ENCODE measurements at regions not wholly inside any gene's neighbourhood (a gene's known extent, or its start where the extent isn't known, plus 50 kb on each side); places are given as distances from the start of the nearest gene placed in this dataset.

DNA sequence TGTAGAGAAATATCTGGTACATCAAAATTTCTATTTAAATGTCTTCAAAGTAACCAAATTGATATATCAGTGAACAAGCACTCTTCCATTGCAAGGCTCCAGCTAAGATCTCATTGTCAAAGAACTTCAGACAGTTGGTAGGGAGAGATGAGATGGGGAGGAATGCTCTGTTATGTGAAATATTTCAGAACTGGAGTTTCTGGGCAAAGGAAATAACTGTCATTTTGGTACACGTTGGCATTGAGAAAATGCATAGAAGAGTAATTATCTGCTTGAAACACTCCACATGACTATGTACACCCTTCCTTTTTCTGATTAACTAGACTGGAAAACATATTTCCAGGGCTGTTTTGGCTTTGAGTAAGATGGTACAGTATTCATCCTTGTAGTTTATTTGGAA lies 297.5 kb upstream of the RASGRP1 start:
- no peak overlapping the region for H2BK120ac ChIP-seq (ENCODE audit: low read depth, low read length)
- no peak for DNase-seq (ENCODE audit: low spot score)
- no peak overlapping the region for H2BK15ac ChIP-seq (ENCODE audit: low read length)
- no peak overlapping the region for H2BK12ac ChIP-seq (ENCODE audit: low read length)
- no peak overlapping the region for H3K27ac ChIP-seq (replicated peaks; ENCODE audit: low read length)
- no peaks in the 10 kb centered on the region for H3K27me3 ChIP-seq (ENCODE audit: control insufficient read depth in 3 of 3, insufficient read depth in 3 of 3, low read depth in 1 of 3, low read length in 3 of 3)
- no peak overlapping the region for H3K4me3 ChIP-seq (ENCODE audit: low read length in 2 of 2)
- peaks cover 0 to 1% of the 10 kb centered on the region in 2 donors for H3K4me1 ChIP-seq (ENCODE audit: control insufficient read depth in 2 of 2, insufficient read depth in 1 of 2, low read depth in 1 of 2, low read length in 2 of 2)
- H3K36me3 ChIP-seq (replicated peaks in 1 of 2; ENCODE audit: control insufficient read depth in 2 of 2, insufficient read depth in 2 of 2, low read length in 2 of 2), result no peaks in the 10 kb centered on the region
- no peak overlapping the region for H3K4me2 ChIP-seq (ENCODE audit: insufficient read depth, low read length, poor library complexity, severe bottlenecking)
- no CpG with 5 or more reads among the region's 1 CpG for WGBS, 2 donors (ENCODE audit: extremely low coverage in 2 of 2, insufficient read length in 2 of 2, insufficient replicate concordance in 1 of 2)
- no peak overlapping the region for H4K91ac ChIP-seq (ENCODE audit: low read depth, low read length, poor library complexity)
- H3K79me1 ChIP-seq (ENCODE audit: low read depth, low read length), result no peaks in the 10 kb centered on the region
- H2AK5ac ChIP-seq (ENCODE audit: low read depth, low read length), result no peak overlapping the region
- no peak overlapping the region for H3K18ac ChIP-seq (ENCODE audit: low read length)
- no peak overlapping the region for H3K4ac ChIP-seq (ENCODE audit: low read length)
- H2AFZ ChIP-seq (ENCODE audit: low read length), result no peak overlapping the region
- no peak overlapping the region for H3K23ac ChIP-seq (ENCODE audit: low read depth, low read length, poor library complexity)
- H4K8ac ChIP-seq (ENCODE audit: low read depth, low read length), result no peak overlapping the region
- no peaks in the 10 kb centered on the region for H3K9me3 ChIP-seq (replicated peaks in 1 of 2; ENCODE audit: control insufficient read depth in 2 of 2, insufficient read depth in 1 of 2, low read depth in 1 of 2, low read length in 2 of 2)
- H3K9ac ChIP-seq (ENCODE audit: low read depth, low read length, poor library complexity), result no peak overlapping the region
- H3K14ac ChIP-seq (ENCODE audit: low read length), result no peak overlapping the region
- H2BK5ac ChIP-seq (ENCODE audit: low read length), result no peak overlapping the region

DNA sequence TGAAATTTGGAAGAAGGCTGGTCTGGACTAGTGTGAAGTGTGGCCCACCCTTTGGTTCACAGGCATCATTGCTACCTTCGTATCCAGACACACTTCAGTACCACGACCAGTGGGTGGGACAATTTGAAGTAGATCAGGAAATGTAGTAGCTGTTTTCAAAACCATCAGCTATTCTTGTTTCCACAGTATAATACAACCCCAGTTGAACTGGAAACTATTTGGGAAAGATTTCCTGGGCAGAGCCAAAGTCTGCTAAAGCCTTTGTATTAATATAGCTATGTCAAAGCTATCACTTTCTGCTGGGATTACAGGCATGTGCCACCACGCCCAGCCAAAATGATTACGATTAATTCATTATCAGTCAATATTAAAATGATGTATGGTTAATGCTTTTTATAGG lies 298.8 kb upstream of the RASGRP1 start:
- Histone ChIP-seq H3K27me3 (ENCODE audit: control insufficient read depth in 3 of 3, insufficient read depth in 3 of 3, low read depth in 1 of 3, low read length in 3 of 3) (no peaks in the 10 kb centered on the region), H3K9me3 (replicated peaks in 1 of 2; ENCODE audit: control insufficient read depth in 2 of 2, insufficient read depth in 1 of 2, low read depth in 1 of 2, low read length in 2 of 2) (no peaks in the 10 kb centered on the region), H3K36me3 (replicated peaks in 1 of 2; ENCODE audit: control insufficient read depth in 2 of 2, insufficient read depth in 2 of 2, low read length in 2 of 2) (no peaks in the 10 kb centered on the region), H3K18ac (ENCODE audit: low read length) (no peak overlapping the region), H3K79me1 (ENCODE audit: low read depth, low read length) (no peaks in the 10 kb centered on the region), H3K14ac (ENCODE audit: low read length) (no peak overlapping the region), H2BK15ac (ENCODE audit: low read length) (no peak overlapping the region), H3K4ac (ENCODE audit: low read length) (no peak overlapping the region), H3K23ac (ENCODE audit: low read depth, low read length, poor library complexity) (no peak overlapping the region), H4K91ac (ENCODE audit: low read depth, low read length, poor library complexity) (no peak overlapping the region), H3K9ac (ENCODE audit: low read depth, low read length, poor library complexity) (no peak overlapping the region), H2AK5ac (ENCODE audit: low read depth, low read length) (no peak overlapping the region), H3K4me2 (ENCODE audit: insufficient read depth, low read length, poor library complexity, severe bottlenecking) (no peak overlapping the region), H4K8ac (ENCODE audit: low read depth, low read length) (no peak overlapping the region), H2BK120ac (ENCODE audit: low read depth, low read length) (no peak overlapping the region), H3K4me1 (ENCODE audit: control insufficient read depth in 2 of 2, insufficient read depth in 1 of 2, low read depth in 1 of 2, low read length in 2 of 2) (peaks cover 0 to 1% of the 10 kb centered on the region in 2 donors), H2BK12ac (ENCODE audit: low read length) (no peak overlapping the region), H2BK5ac (ENCODE audit: low read length) (no peak overlapping the region), H3K27ac (replicated peaks; ENCODE audit: low read length) (no peak overlapping the region), H2AFZ (ENCODE audit: low read length) (no peak overlapping the region), H3K4me3 (ENCODE audit: low read length in 2 of 2) (no peak overlapping the region)
- WGBS, 2 donors (ENCODE audit: extremely low coverage in 2 of 2, insufficient read length in 2 of 2, insufficient replicate concordance in 1 of 2), result no CpG with 5 or more reads among the region's 4 CpGs
- DNase-seq (ENCODE audit: low spot score), result no peak

DNA sequence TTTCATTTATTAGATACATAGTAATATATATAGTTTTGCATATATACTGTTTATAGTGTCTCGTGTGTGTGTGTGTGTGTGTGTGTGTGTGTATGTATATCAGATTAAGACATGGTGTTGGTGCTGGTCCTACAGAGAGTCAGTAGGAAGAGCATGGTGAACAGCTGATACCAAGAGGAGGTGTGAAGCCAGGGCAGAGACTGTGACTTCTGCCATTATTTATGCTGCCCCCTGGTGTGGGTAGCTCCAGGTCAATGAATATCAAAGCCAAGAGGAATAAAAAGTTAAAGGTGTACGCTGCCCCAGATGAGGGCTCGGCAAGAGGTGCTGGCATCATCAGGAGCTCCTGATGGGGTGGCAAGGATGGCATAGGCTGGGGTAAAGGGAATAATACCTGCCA lies 299.5 kb upstream of the RASGRP1 start:
- no peak overlapping the region for H4K8ac ChIP-seq (ENCODE audit: low read depth, low read length)
- no peaks in the 10 kb centered on the region for H3K9me3 ChIP-seq (replicated peaks in 1 of 2; ENCODE audit: control insufficient read depth in 2 of 2, insufficient read depth in 1 of 2, low read depth in 1 of 2, low read length in 2 of 2)
- no peak overlapping the region for H3K27ac ChIP-seq (replicated peaks; ENCODE audit: low read length)
- no peak overlapping the region for H2AK5ac ChIP-seq (ENCODE audit: low read depth, low read length)
- no peak overlapping the region for H2BK15ac ChIP-seq (ENCODE audit: low read length)
- H3K4me3 ChIP-seq (ENCODE audit: low read length in 2 of 2), result no peak overlapping the region
- H3K23ac ChIP-seq (ENCODE audit: low read depth, low read length, poor library complexity), result no peak overlapping the region
- no peak overlapping the region for H2AFZ ChIP-seq (ENCODE audit: low read length)
- no peak overlapping the region for H3K14ac ChIP-seq (ENCODE audit: low read length)
- no peak overlapping the region for H3K4me2 ChIP-seq (ENCODE audit: insufficient read depth, low read length, poor library complexity, severe bottlenecking)
- H3K79me1 ChIP-seq (ENCODE audit: low read depth, low read length), result no peaks in the 10 kb centered on the region
- H3K36me3 ChIP-seq (replicated peaks in 1 of 2; ENCODE audit: control insufficient read depth in 2 of 2, insufficient read depth in 2 of 2, low read length in 2 of 2), result no peaks in the 10 kb centered on the region
- no CpG with 5 or more reads among the region's 3 CpGs for WGBS, 2 donors (ENCODE audit: extremely low coverage in 2 of 2, insufficient read length in 2 of 2, insufficient replicate concordance in 1 of 2)
- H2BK5ac ChIP-seq (ENCODE audit: low read length), result no peak overlapping the region
- no peak overlapping the region for H4K91ac ChIP-seq (ENCODE audit: low read depth, low read length, poor library complexity)
- H3K27me3 ChIP-seq (ENCODE audit: control insufficient read depth in 3 of 3, insufficient read depth in 3 of 3, low read depth in 1 of 3, low read length in 3 of 3), result no peaks in the 10 kb centered on the region
- no peak overlapping the region for H3K4ac ChIP-seq (ENCODE audit: low read length)
- no peak overlapping the region for H3K18ac ChIP-seq (ENCODE audit: low read length)
- no peak overlapping the region for H2BK12ac ChIP-seq (ENCODE audit: low read length)
- H3K9ac ChIP-seq (ENCODE audit: low read depth, low read length, poor library complexity), result no peak overlapping the region
- H3K4me1 ChIP-seq (ENCODE audit: control insufficient read depth in 2 of 2, insufficient read depth in 1 of 2, low read depth in 1 of 2, low read length in 2 of 2), result peaks cover 0 to 1% of the 10 kb centered on the region in 2 donors
- H2BK120ac ChIP-seq (ENCODE audit: low read depth, low read length), result no peak overlapping the region
- DNase-seq (ENCODE audit: low spot score), result no peak

DNA sequence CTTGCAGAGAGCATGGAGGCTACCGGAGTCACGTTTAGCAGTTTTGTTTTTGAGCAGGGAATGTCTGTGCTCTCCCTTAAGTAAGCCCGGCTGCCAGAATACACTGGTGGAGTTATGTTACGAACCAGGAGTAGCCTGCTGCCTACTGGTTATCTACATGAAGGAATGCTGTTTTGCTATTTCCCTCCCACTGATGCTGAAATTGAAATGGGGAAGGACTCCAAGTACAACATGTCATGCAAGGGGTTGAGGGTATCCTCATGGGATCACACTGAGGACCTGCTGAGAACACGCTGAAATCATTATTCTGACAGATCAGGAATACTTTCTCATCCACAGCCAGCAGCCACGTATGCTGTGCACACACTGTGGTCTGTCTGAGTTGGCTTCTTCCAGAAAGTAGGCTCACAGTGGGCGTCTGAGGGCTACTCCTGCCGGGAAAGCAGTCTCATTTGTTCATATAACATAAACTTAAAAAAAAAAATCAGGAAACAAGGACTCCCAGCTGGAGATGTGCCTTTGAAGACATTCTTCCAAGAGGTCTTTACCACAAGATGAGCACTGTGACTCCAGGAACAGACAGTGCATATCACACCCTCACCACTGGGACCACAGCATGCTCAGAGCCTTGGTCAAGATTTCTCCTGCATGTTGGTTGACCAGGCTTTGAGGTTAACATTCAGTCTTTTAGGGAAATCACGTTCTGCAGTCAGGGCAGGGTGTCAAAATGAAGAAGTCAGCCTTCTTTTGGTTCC lies 300.4 kb upstream of the RASGRP1 start:
- Histone ChIP-seq H4K91ac (ENCODE audit: low read depth, low read length, poor library complexity) (no peak overlapping the region), H3K23ac (ENCODE audit: low read depth, low read length, poor library complexity) (no peak overlapping the region), H3K18ac (ENCODE audit: low read length) (no peak overlapping the region), H4K8ac (ENCODE audit: low read depth, low read length) (no peak overlapping the region), H3K9ac (ENCODE audit: low read depth, low read length, poor library complexity) (no peak overlapping the region), H3K27me3 (ENCODE audit: control insufficient read depth in 3 of 3, insufficient read depth in 3 of 3, low read depth in 1 of 3, low read length in 3 of 3) (no peaks in the 10 kb centered on the region), H3K4me3 (ENCODE audit: low read length in 2 of 2) (no peak overlapping the region), H2BK120ac (ENCODE audit: low read depth, low read length) (no peak overlapping the region), H3K9me3 (replicated peaks in 1 of 2; ENCODE audit: control insufficient read depth in 2 of 2, insufficient read depth in 1 of 2, low read depth in 1 of 2, low read length in 2 of 2) (no peaks in the 10 kb centered on the region), H2BK12ac (ENCODE audit: low read length) (no peak overlapping the region), H3K36me3 (replicated peaks in 1 of 2; ENCODE audit: control insufficient read depth in 2 of 2, insufficient read depth in 2 of 2, low read length in 2 of 2) (no peaks in the 10 kb centered on the region), H3K4me1 (ENCODE audit: control insufficient read depth in 2 of 2, insufficient read depth in 1 of 2, low read depth in 1 of 2, low read length in 2 of 2) (peaks cover 0 to 1% of the 10 kb centered on the region in 2 donors), H3K14ac (ENCODE audit: low read length) (no peak overlapping the region), H3K4ac (ENCODE audit: low read length) (no peak overlapping the region), H3K79me1 (ENCODE audit: low read depth, low read length) (no peaks in the 10 kb centered on the region), H3K27ac (replicated peaks; ENCODE audit: low read length) (no peak overlapping the region), H2AFZ (ENCODE audit: low read length) (no peak overlapping the region), H3K4me2 (ENCODE audit: insufficient read depth, low read length, poor library complexity, severe bottlenecking) (no peak overlapping the region), H2BK15ac (ENCODE audit: low read length) (no peak overlapping the region), H2BK5ac (ENCODE audit: low read length) (no peak overlapping the region), H2AK5ac (ENCODE audit: low read depth, low read length) (no peak overlapping the region)
- no peak for DNase-seq (ENCODE audit: low spot score)
- WGBS, 2 donors (ENCODE audit: extremely low coverage in 2 of 2, insufficient read length in 2 of 2, insufficient replicate concordance in 1 of 2), result no CpG with 5 or more reads among the region's 9 CpGs

All from neuronal stem cell (in vitro differentiated cells).